ENCODE measurements at regions not wholly inside any gene's neighbourhood (a gene's known extent, or its start where the extent isn't known, plus 50 kb on each side); places are given as distances from the start of the nearest gene placed in this dataset.

GRCh38 chr10:43749940-43750552, 101.4 kb upstream of the ZNF32 start:
- DNase-seq, result no peak

DNA sequence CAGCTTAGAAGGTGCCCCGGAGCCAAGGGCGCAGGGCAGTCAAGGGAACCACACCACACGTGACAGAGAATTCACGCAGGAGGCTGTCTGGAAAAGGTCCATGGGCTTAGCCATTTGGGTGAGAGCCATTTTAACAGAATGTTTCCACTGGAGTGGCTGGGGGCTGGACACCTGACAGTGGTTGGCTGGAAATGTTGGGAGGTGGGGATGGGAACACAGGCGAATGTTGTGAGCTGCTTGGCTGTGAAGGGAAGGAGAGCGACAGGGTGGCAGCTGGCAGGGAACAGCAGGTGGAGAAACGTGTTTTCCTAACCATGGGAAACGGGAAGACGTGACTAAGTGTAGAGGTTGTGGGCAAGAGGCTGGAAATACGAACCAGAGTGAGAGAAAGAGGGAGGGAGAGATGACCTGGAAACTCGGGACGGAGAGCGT, 100.5 kb upstream of the ZNF32 start:
- no peak for DNase-seq

DNA sequence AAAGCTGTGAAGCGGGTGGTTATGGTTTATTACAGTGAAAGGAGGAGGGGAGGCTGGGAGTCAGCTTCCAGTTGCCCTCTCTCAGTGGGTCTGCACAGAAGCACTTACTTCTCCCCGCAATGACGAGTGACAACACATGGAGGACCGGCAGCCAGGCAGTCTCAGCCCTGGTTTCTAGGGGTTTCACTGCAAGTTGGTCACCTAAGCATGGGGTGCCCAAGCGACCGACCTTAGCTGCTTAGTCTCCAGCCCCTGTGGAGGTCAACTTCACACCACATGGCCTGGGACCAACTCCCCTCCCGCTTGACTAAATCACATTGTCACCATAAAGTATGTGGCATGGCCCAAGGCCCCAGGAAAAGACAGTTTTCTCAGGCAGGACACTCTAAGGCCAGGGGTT, 99.9 kb upstream of the ZNF32 start:
- DNase-seq, result no peak

DNA sequence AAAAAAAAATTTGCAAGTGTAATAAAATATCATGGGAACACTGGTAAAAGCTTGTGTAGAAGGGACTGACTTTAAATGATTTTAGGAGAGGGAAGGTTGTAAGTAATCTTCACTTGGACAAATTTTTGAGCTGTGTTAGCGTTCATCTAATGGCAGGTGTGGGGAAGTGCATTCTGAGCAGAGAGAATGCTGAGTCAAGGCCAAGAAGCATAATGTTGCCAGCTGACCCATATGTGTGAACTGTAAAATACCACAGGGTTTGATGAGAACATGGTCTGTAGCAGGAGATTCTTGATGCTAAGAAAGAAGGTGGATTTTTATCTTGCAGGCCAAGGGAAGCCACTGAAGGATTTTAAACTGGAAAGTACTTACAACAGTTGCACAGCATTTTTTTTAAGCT, 98.2 kb upstream of the ZNF32 start:
- no peak for DNase-seq

GRCh38 chr10:43739161-43739560, 90.5 kb upstream of the ZNF32 start:
- DNase-seq, result no peak

GRCh38 chr10:43737003-43737402, 88.3 kb upstream of the ZNF32 start:
- DNase-seq, result no peak

DNA sequence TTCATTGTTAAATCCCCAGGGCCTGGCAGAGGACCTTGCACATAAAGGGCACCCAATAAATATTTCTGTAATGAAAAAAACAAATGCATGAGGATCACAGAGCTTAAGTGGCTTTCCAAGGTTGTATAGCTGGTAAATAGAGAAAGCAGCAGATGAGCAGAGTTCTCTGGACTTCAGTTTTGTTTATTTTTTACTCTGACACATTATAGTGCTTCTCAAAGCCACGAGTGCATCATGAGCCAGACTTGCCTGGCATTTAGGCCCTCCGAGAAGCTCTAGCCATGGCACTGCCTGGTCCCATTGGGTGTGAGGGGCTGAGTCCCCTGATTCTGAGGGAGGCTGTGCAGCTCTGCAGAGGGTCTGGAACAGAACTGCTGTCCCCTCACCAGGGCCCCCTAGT, 87.2 kb upstream of the ZNF32 start:
- no peak for DNase-seq

DNA sequence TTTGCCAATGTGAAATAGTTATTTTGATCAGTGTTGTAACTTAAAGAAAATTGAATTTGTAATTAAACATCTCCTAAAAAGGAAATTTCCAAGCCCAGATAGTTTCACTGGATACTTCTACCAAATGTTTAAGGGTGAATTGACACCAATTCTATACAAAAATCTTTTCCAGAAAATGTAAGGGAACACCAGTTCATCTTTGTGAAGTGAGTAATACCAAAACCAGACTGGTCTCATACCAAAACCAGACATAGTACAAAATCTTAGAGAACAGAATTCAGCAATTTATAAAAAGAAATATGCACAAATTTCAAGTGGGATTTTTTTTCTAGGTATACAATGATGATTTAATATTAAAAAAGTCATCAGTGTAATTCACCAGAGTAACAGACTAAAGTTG, 86.0 kb upstream of the ZNF32 start:
- no peak for DNase-seq

DNA sequence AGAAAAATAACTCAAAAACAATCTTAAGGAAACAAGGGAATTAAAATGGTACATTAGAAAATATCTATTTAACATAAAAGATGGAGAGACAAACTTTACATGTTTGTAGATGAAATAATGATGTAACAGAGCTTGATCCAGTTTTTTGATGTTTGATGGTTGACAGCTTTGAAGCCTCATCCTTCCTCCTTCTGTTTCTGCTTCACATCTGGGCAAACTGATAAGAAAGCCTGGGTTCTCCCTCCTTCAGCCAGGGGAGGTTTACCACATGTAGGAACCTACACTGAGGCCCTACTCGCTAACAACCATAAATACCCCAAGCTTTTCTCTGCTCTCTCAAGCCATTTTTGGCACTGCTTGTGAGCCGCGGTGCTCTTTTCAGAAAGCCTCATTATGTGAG, 82.8 kb upstream of the ZNF32 start:
- no peak for DNase-seq

DNA sequence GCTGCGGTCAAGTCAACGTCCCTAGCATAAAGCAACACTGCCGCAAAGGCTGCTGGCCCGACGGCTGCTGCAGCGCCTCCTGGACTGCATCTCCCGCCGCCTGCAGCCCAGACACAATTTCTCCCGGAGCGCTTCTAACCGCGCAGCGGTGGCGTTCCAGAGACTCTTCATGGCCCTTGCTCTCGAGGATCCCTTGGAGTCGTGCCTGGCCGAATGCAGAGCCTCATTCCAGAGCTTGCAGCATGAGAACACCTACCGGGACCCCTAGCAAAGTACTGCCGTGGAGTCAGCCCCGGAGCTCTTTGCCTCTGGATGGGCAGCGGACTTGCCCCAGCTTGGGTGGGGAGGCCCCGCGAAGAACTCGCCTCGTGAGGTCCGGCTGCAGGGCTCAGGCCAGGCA, 79.7 kb upstream of the ZNF32 start:
- no peak for DNase-seq

- DNase-seq, result no peak
Observed at GRCh38 chr10:43727935-43728334, 79.3 kb upstream of the ZNF32 start.

DNA sequence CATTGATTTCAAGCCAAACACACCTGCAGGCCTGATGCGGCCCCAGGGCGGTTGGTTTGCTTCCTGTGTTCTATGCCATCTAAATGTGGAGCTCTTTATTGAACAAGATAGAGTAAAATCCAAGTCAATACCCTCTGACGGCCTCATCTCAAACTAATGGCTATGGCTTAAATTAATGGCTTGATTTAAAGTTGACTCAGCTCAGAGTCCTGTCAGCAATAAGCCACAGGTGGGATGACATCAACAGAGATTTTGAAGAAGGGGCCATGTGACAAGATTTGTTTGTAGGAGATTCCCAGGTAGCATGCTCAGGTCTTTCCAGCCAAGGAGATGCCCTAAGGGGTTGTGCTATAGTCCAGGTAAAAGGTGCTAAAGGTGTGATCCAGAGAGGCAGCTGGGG, 66.7 kb upstream of the ZNF32 start:
- no peak for DNase-seq

DNA sequence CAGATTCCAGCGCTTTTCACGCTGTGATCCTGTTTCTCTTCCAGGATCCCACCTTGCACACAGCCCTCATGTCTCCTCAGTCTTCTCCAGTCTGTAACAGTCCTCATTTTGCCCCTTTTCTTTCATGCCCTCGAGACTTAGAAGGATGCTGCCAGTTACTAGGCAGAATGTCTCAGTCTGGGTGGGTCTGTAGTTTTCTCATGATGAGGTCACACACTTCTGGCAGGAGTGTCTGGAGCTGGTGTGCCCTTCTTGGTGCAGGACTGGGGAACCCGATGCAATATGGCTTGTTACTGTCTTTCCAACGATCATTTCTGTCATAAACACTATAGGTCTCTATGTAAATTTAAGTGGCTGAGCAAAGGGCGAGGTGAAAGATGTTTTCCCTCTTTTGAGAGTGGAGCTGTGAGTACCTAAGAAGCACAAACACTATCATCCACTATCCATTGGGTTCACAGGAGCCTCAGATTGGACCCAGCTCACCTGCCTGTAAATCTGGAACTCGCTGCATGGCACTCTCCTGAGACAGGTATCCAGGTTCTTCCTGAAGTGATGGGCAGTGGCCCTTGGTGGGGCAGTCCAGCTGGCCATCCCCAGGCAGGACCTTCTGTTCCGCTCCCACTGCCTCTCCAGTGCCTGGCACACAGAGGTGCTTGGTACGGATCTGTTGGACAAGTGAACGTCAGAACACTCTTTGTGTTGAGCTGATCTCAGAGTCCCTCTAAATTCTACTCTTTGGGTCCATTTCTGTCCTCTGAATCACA, 64.3 kb upstream of the ZNF32 start:
- DNase-seq, result no peak

DNA sequence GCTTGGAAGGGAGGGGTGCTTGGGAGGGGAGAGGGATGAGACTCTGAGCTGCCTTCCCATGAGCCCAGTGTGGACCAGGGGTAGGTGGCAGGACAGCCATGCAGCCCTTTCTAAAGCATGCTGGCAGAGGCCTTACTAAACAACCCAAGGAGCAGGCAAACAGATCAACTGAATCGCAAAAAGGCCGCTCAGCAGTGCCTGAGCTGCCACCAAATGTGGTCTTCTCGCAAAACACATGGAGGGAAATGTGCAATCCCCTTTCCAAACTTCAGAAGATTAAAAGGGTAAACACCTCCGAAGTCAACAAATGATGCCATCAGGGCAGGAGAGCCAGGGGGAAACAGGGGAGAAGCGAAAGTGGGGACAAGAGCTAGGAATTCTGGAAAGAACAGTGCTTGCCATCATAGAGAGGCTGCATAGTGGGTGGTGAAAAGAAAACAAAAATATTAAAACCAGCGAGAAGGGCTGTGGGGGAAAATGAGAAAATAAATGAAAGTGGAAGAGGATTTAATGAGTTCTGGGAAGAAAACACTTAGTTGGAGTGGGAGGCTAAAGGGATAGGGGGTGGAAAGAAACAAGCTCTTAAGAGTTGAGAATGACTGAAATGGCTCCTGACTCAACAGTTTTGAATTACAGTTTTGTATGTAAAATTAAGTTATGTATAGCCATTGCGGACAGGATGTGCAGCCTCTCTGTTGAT, 62.2 kb upstream of the ZNF32 start:
- no peak for DNase-seq

DNA sequence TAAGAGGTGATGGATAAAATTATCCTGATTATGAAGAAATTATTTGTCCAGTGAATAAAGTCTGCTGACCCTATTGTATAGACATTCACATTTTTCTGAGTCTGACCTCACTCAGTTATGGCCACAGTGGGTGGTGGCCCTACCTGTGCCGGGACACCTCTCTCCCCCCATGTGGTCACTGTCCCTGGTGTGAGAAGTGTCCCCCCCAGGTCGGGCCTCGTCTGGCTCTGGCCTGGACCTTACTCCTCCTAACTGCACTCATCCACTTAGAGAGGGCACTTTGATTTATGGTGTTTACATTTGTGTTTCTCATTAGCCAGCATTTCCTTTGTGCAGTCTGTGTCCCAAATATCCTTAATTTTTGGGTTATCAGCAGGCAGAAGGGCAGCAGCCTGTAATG, 59.6 kb upstream of the ZNF32 start:
- DNase-seq, result no peak

DNA sequence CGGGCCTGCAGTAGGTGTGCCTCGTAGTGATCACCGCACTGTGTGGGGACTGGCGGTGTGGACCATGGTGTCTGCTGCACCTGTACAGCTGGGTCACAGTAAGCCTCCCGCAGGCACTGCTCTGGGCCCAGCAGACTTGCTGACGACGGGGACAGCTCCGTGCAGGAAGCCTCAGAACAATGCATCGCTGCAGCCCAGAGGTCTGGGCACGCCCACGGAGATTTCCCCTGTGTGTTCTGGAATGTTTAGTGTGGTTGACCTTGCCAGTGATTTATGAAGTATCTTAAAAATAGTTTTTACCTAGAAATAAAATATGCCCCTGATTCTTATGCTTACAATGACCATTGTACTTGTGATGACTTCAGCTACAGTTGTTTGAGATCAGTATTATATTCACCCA, 59.1 kb upstream of the ZNF32 start:
- DNase-seq, result no peak

DNA sequence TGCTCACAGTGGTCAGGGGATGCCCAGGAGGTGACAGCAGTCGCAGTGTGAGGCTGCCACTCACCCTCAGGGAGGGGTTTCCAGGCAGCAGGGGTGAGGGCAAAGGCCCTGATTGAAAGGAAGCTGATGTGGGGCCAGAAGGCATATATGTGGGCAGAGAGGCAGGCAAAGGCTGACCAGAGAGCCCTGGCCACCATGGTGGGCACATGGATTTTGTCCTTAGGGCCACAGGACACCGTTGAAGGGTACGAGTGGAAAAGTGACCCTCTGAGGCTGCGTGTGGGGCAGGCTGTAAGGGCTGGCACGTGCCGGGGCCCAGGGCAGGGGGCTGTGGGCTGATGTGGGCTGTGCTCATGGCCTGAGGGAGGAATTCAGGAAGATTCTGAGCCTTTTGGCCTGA, 57.5 kb upstream of the ZNF32 start:
- no peak for DNase-seq

DNA sequence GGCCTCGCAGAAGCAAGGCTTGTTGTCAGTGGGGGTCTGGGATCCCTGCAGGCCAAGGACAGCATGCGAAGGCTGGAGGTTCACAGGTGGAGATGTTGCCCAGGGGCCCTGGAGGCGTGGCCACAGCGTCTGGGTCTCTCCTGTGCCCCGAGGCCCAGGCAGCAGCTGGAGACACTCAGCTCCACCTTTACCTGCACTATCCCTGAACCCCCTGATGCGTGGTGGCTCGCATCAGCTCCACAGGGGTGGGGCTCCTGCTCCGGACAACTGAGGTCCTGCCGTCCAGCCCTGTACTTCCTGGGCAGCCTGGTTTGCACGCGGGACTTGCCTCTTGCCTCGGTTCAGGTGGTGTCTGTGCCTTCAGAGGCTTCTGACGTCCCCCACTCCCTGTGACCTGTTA, 54.6 kb upstream of the ZNF32 start:
- DNase-seq, result no peak

GRCh38 chr10:43702936-43703281, 54.2 kb upstream of the ZNF32 start:
- DNase-seq, result no peak

DNA sequence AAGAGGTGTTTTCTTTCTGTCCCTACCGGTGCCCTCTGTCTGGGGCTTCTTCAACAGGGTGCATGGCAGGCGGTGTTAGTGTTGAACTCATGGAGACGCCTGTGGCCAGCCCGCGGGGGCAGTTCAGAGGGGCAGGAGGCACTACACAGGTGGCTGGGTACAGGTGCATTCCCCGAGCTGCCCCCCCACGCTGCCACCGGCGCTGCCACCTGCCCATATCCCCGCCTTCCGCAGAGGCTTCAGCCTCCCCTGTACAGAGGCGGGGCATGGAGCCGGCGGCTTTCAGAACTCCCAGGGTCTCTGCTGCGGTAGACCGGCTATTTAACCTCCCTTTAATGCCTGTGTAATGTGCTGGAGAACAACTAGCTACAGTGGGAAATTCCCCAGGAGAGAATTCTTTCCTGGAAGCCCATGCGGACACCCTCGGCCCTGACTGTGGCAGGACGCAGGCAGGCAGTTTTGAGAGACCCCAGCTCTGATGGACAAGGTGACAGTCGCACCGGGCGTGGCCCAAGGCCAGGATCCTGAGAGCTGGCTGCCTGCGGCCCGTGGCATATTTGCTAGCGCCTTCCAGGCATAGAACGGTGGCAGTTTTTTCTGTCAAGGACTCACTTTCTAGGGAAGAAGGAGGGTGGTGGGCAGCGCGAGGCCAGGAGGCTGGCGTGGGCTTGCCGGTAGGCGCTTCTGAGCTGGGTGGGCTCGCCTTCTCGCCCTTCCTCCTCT, 53.7 kb upstream of the ZNF32 start:
- no peak for DNase-seq

GRCh38 chr10:43701295-43701694, 52.6 kb upstream of the ZNF32 start:
- no peak for DNase-seq

GRCh38 chr10:43700306-43700705, 51.6 kb upstream of the ZNF32 start:
- no peak for DNase-seq

DNA sequence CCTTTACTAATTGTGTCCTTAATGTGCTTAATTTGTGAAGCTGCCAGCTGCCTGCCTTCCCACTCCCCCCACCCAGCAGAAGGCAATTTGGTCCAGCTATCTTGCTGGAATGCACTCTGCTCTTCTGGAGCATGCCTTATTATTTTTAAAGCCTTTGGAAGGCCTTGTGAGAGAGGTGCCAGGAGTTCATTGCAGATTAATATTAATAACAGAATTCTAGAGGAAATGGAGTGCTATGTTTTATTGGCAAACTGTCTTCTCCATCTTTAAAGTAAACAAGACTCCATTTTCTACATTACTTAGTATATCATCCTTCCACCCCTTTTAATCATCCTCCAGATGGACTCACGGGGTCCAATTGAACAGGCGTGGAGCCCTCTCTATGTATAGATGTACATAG, 50.8 kb upstream of the ZNF32 start:
- DNase-seq, result no peak
